AG09319 (cell line): ENCODE measurements at regions not wholly inside any gene's neighbourhood (a gene's known extent, or its start where the extent isn't known, plus 50 kb on each side); places are given as distances from the start of the nearest gene placed in this dataset.

ENCODE experiments used
- DNase-seq: peaks from one replicate; pipeline ENCODE4 v3.0.0-alpha.2; 2010; ENCODE audit warnings: low read depth; ENCODE audit errors: extremely low read depth
- CTCF ChIP-seq: IDR thresholded peaks from 2 replicates; pipeline ENCODE4 v1.5.1; 2011; ENCODE audit warnings: low read depth, mild to moderate bottlenecking, inconsistent platforms, low read length, moderate library complexity

DNA sequence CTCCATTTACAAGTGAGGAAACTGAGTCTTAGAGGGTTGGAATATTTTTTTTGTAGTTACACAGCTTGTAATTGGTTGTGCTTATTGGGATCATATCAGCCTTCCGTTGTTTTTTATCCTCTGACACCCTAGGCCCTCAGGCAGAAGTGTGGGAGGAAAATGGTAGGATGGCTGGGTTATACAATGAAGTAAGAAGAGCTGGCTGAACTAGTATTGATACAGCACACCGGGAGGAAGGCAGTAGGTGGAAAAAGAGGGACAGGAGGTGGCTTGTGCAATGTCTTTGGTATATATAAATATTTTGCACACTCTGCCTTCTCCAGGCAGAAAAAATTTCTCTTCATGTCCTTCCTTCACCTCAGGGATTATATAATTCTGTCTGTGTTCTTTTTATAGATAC, 214.3 kb upstream of the SGO1 start:
- no peak for DNase-seq
- TF ChIP-seq CTCF = no peak

DNA sequence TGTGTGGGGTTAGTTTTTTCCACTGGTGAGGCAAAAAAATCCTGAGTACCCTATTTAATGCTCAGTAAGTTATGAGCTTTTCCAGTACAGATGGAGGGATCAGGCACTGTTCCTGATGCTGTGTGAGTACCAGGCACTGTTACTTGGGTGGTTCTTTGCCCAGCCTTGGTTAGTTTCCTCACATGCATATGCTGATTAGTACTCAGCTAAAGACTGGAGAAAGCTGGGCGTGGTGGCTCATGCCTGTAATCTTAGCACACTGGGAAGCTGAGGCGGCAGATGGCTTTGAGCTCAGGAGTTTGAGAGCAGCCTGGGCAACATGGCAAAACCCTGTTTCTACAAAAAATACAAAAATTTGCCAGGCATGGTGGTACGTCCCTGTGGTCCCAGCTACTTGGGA, 210.3 kb upstream of the SGO1 start:
- TF ChIP-seq CTCF = no peak
- DNase-seq = no peak

DNA sequence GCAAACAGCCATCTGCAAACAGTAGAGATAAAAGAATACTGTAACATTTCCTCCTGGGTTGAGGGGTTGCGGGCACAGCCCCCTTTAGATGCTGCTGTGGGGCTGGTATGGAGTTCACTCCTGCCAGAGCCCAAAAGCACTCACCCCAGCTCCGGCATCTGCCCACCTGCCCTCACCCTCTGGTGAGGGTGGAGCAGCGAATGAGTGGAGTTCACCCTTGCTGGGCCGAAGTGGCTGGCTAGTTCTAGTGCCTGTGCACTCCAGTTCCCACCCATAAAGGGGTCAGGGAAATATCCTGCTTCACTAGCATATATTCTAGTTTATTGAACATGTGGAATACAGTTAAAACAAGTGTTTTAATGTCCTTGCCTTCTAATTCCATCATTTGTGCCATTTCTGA, 209.7 kb upstream of the SGO1 start:
- TF ChIP-seq CTCF = no peak
- DNase-seq = no peak

GRCh38 chr3:20394243-20394642, 208.2 kb upstream of the SGO1 start:
- no peak for TF ChIP-seq CTCF
- DNase-seq = no peak

GRCh38 chr3:20391644-20392043, 205.6 kb upstream of the SGO1 start:
- DNase-seq = no peak
- no peak for TF ChIP-seq CTCF

DNA sequence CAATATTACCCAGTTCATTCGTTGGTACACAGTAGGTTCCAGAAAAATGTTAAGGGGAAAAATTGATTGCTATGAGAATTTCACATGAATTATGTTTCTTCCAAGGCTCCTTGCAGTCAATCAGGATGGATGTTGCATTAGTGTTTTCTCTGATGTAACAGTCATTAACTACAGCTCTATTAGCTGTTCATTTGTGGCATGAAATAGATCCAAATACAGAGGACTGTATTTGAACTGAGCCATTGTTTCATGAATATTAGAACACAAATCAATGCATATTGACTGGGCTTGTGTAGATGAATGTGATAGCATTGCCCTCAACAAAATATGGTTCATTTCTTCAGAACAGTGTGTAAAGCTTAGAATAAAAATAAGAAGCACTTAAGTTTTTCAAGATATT, 203.0 kb upstream of the SGO1 start:
- DNase-seq = no peak
- TF ChIP-seq CTCF = no peak

DNA sequence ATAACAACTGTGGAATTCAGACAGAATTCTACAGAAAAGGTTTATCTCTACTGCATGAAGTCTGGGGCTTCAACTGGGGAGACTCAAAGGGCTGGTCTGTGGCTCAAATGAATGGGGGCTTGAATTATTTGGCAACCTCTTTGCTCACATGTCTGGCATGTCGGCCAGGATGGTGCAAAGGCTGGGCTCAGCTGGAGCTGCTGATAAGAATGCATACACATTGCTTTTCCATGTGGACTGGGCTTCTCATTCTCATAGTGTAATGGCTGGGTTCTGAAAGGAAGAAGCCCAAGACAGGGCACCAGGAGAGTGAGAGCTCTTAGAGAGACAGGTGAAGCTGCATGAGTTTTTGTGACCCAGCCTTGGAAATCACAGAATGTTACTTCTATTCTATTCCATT, 194.3 kb upstream of the SGO1 start:
- TF ChIP-seq CTCF = no peak
- DNase-seq = no peak
